Right atrium auricular region (tissue), 2 donors: ENCODE measurements at regions not wholly inside any gene's neighbourhood (a gene's known extent, or its start where the extent isn't known, plus 50 kb on each side); places are given as distances from the start of the nearest gene placed in this dataset.

ENCODE experiments used
- DNase-seq: peaks from one replicate; pipeline ENCODE4 v3.0.0-alpha.2; 2019; ENCODE audit warnings: low spot score
- H3K27ac ChIP-seq, 2 donors: fragments of 200-600 bp; sonication (generic); 1 replicate in 1 of 2; 2 replicates in 1 of 2; pipeline ENCODE4 v1.5.1; 2016 to 2019
- H3K27me3 ChIP-seq, 2 donors: fragments of 200-600 bp; sonication (generic); one replicate each; pipeline versions ENCODE4 v1.5.1 to v1.6.0; 2017 to 2019
- H3K36me3 ChIP-seq: fragments of 200-600 bp; sonication (generic); one replicate; pipeline ENCODE4 v1.5.1; 2016
- H3K4me1 ChIP-seq, 2 donors: fragments of 200-600 bp; sonication (generic); one replicate each; pipeline versions ENCODE4 v1.5.1 to v1.6.0; 2017 to 2019
- H3K4me3 ChIP-seq, 2 donors: fragments of 200-600 bp; sonication (generic); 1 replicate in 1 of 2; 2 replicates in 1 of 2; pipeline ENCODE4 v1.5.1; 2017 to 2019; ENCODE audit warnings: mild to moderate bottlenecking in 1 of 2, moderate library complexity in 1 of 2
- H3K9me3 ChIP-seq, 2 donors: fragments of 200-600 bp; sonication (generic); one replicate each; pipeline ENCODE4 v1.5.1; 2019
- CTCF ChIP-seq, 2 donors: fragments of 200-600 bp; sonication (generic); IDR thresholded peaks; one replicate each; pipeline ENCODE4 v1.5.1; 2019; ENCODE audit warnings: antibody characterized with exemption in 2 of 2

GRCh38 chr11:38160433-38160832, 1562.4 kb upstream of the RAG2 start:
- no peak overlapping the region for H3K27ac ChIP-seq
- no peak for DNase-seq
- no peaks in the 10 kb centered on the region for H3K9me3 ChIP-seq
- TF ChIP-seq CTCF (IDR thresholded peaks at IDR 0.05): no peak
- H3K4me3 ChIP-seq: no peak overlapping the region
- H3K4me1 ChIP-seq: no peaks in the 10 kb centered on the region
- H3K36me3 ChIP-seq: no peaks in the 10 kb centered on the region
- no peaks in the 10 kb centered on the region for H3K27me3 ChIP-seq

- Histone ChIP-seq H3K27ac (no peak overlapping the region), H3K4me3 (no peak overlapping the region), H3K27me3 (no peaks in the 10 kb centered on the region), H3K9me3 (no peaks in the 10 kb centered on the region), H3K4me1 (no peaks in the 10 kb centered on the region), H3K36me3 (no peaks in the 10 kb centered on the region)
- no peak for TF ChIP-seq CTCF (IDR thresholded peaks at IDR 0.05)
- no peak for DNase-seq
These were observed 1561.0 kb upstream of the RAG2 start for GRCh38 chr11:38159038-38159437.

- no peak for DNase-seq
- Histone ChIP-seq H3K27ac (no peak overlapping the region), H3K4me3 (no peak overlapping the region), H3K9me3 (no peaks in the 10 kb centered on the region), H3K4me1 (no peaks in the 10 kb centered on the region), H3K36me3 (no peaks in the 10 kb centered on the region), H3K27me3 (no peaks in the 10 kb centered on the region)
- TF ChIP-seq CTCF (IDR thresholded peaks at IDR 0.05): no peak
These were observed 1558.6 kb upstream of the RAG2 start for GRCh38 chr11:38156495-38157146.

GRCh38 chr11:38155856-38156255, 1557.8 kb upstream of the RAG2 start:
- no peaks in the 10 kb centered on the region for H3K27me3 ChIP-seq
- no peaks in the 10 kb centered on the region for H3K9me3 ChIP-seq
- H3K4me1 ChIP-seq: no peaks in the 10 kb centered on the region
- H3K36me3 ChIP-seq: no peaks in the 10 kb centered on the region
- no peak overlapping the region for H3K27ac ChIP-seq
- TF ChIP-seq CTCF (IDR thresholded peaks at IDR 0.05): no peak
- no peak for DNase-seq
- H3K4me3 ChIP-seq: no peak overlapping the region

GRCh38 chr11:38153985-38154384, 1555.9 kb upstream of the RAG2 start:
- Histone ChIP-seq H3K9me3 (no peaks in the 10 kb centered on the region), H3K27ac (no peak overlapping the region), H3K4me3 (no peak overlapping the region), H3K27me3 (no peaks in the 10 kb centered on the region), H3K4me1 (no peaks in the 10 kb centered on the region), H3K36me3 (no peaks in the 10 kb centered on the region)
- DNase-seq: no peak
- no peak for TF ChIP-seq CTCF (IDR thresholded peaks at IDR 0.05)

- Histone ChIP-seq H3K27ac (no peak overlapping the region), H3K9me3 (peaks cover 0 to 22% of the 10 kb centered on the region in 2 donors), H3K36me3 (no peaks in the 10 kb centered on the region), H3K4me3 (no peak overlapping the region), H3K4me1 (no peaks in the 10 kb centered on the region), H3K27me3 (no peaks in the 10 kb centered on the region)
- TF ChIP-seq CTCF (IDR thresholded peaks at IDR 0.05): no peak
- no peak for DNase-seq
These were observed 1545.8 kb upstream of the RAG2 start for GRCh38 chr11:38143852-38144251.
